ENCODE measurements at regions not wholly inside any gene's neighbourhood (a gene's known extent, or its start where the extent isn't known, plus 50 kb on each side); places are given as distances from the start of the nearest gene placed in this dataset.

DNA sequence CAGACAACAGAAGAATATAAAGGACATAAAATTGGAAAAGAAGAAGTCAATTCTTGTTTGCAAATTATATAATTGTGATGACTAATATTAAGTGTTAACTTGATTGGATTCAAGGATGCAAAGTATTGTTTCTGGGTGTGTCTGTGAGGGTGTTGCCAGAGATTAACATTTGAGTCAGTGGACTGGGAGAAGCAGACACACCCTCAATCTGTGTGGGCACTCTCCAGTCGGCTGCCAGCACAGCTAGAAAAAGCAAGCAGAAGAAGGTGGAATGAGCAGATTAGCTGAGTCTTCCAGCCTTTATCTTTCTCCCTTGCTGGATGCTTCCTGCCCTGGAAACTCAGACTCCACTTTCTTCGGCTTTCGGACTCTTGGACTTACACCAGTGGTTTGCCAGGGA lies 51.7 kb downstream of the UBE2NL start:
- TF ChIP-seq EZH2 (IDR thresholded peaks at IDR 0.05; ENCODE audit: low read length): no peak
- TF ChIP-seq, protein P1, sequence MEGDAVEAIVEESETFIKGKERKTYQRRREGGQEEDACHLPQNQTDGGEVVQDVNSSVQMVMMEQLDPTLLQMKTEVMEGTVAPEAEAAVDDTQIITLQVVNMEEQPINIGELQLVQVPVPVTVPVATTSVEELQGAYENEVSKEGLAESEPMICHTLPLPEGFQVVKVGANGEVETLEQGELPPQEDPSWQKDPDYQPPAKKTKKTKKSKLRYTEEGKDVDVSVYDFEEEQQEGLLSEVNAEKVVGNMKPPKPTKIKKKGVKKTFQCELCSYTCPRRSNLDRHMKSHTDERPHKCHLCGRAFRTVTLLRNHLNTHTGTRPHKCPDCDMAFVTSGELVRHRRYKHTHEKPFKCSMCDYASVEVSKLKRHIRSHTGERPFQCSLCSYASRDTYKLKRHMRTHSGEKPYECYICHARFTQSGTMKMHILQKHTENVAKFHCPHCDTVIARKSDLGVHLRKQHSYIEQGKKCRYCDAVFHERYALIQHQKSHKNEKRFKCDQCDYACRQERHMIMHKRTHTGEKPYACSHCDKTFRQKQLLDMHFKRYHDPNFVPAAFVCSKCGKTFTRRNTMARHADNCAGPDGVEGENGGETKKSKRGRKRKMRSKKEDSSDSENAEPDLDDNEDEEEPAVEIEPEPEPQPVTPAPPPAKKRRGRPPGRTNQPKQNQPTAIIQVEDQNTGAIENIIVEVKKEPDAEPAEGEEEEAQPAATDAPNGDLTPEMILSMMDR (optimal IDR thresholded peaks at IDR 0.05 in 1 of 3, IDR thresholded peaks at IDR 0.05 in 1 of 3, conservative IDR thresholded peaks at IDR 0.05 in 1 of 3; ENCODE audit: extremely low read depth in 1 of 3, insufficient read depth in 2 of 3, low read length in 3 of 3): no peak
- no peaks in the 10 kb centered on the region for H3K79me2 ChIP-seq (ENCODE audit: control insufficient read depth, insufficient read depth, low read length)
- H3K27me3 ChIP-seq (ENCODE audit: control insufficient read depth, extremely low read depth, insufficient read depth, low read length): no peaks in the 10 kb centered on the region
- no peak overlapping the region for H3K4me3 ChIP-seq (ENCODE audit: control insufficient read depth in 2 of 3, extremely low read depth in 1 of 3, insufficient read depth in 2 of 3, low read depth in 1 of 3, low read length in 3 of 3)
- H3K4me1 ChIP-seq (ENCODE audit: control insufficient read depth, extremely low read depth, insufficient read depth, low read length): no peaks in the 10 kb centered on the region
- H2AFZ ChIP-seq (ENCODE audit: control insufficient read depth, low read length): no peak overlapping the region
- FAIRE-seq: no peak
- no peak for DNase-seq (ENCODE audit: low read depth, low spot score)
- dilution Hi-C loops (cut with MboI; ENCODE audit: extremely low pct_ligation_motif_present, low sequenced_read_pairs): no loop called here
- H3K36me3 ChIP-seq (ENCODE audit: control insufficient read depth in 2 of 2, extremely low read depth in 1 of 2, insufficient read depth in 2 of 2, low read length in 2 of 2): no peaks in the 10 kb centered on the region
- no peaks in the 10 kb centered on the region for H3K9me1 ChIP-seq (ENCODE audit: control insufficient read depth, extremely low read depth, insufficient read depth, low read length)
- H3K9ac ChIP-seq (ENCODE audit: control insufficient read depth, extremely low read depth, insufficient read depth, low read length): no peak overlapping the region
- H4K20me1 ChIP-seq (ENCODE audit: control insufficient read depth, extremely low read depth, insufficient read depth, low read length): no peaks in the 10 kb centered on the region
- H3K27ac ChIP-seq (ENCODE audit: control insufficient read depth, insufficient read depth, low read length): no peak overlapping the region
- H3K4me2 ChIP-seq (ENCODE audit: control insufficient read depth, extremely low read depth, insufficient read depth, low read depth, low read length): no peak overlapping the region
- no peaks in the 10 kb centered on the region for H3K9me3 ChIP-seq (ENCODE audit: control insufficient read depth, low read depth, low read length)

DNA sequence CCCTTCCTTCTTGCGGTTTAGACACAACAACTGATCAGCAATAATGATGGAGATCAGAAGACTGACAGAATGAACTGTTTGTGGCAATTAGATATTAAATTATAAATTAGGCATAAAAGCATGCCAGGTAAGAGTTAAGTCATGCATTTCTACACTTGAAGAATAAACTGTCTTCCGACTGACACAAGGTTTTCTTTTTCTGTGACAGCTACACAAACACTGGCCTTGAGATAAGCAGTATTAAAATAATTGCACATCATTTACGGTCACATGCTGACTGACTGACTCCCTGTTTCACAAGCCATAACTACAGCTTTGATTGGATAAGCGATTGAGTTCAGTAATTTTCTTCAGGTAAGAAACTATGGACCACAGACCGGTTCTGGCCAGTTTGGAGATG lies 56.2 kb downstream of the UBE2NL start:
- no peaks in the 10 kb centered on the region for H3K9me3 ChIP-seq (ENCODE audit: control insufficient read depth, low read depth, low read length)

More for the DNA sequence above, 56.2 kb downstream of the UBE2NL start:
- Histone ChIP-seq H3K9me1 (ENCODE audit: control insufficient read depth, extremely low read depth, insufficient read depth, low read length) (no peaks in the 10 kb centered on the region), H3K4me3 (ENCODE audit: control insufficient read depth in 2 of 3, extremely low read depth in 1 of 3, insufficient read depth in 2 of 3, low read depth in 1 of 3, low read length in 3 of 3) (no peak overlapping the region), H3K9ac (ENCODE audit: control insufficient read depth, extremely low read depth, insufficient read depth, low read length) (no peak overlapping the region), H4K20me1 (ENCODE audit: control insufficient read depth, extremely low read depth, insufficient read depth, low read length) (no peaks in the 10 kb centered on the region), H3K79me2 (ENCODE audit: control insufficient read depth, insufficient read depth, low read length) (no peaks in the 10 kb centered on the region), H3K27ac (ENCODE audit: control insufficient read depth, insufficient read depth, low read length) (no peak overlapping the region), H2AFZ (ENCODE audit: control insufficient read depth, low read length) (no peak overlapping the region), H3K36me3 (ENCODE audit: control insufficient read depth in 2 of 2, extremely low read depth in 1 of 2, insufficient read depth in 2 of 2, low read length in 2 of 2) (no peaks in the 10 kb centered on the region), H3K4me2 (ENCODE audit: control insufficient read depth, extremely low read depth, insufficient read depth, low read depth, low read length) (no peak overlapping the region), H3K4me1 (ENCODE audit: control insufficient read depth, extremely low read depth, insufficient read depth, low read length) (peaks cover 4% of the 10 kb centered on the region), H3K27me3 (ENCODE audit: control insufficient read depth, extremely low read depth, insufficient read depth, low read length) (no peaks in the 10 kb centered on the region)
- DNase-seq (ENCODE audit: low read depth, low spot score) (no peak), FAIRE-seq (no peak)
- dilution Hi-C loops (cut with MboI; ENCODE audit: extremely low pct_ligation_motif_present, low sequenced_read_pairs): no loop called here
- TF ChIP-seq, protein P1 (optimal IDR thresholded peaks at IDR 0.05 in 1 of 3, IDR thresholded peaks at IDR 0.05 in 1 of 3, conservative IDR thresholded peaks at IDR 0.05 in 1 of 3; ENCODE audit: extremely low read depth in 1 of 3, insufficient read depth in 2 of 3, low read length in 3 of 3): no peak
